Tibial nerve (tissue), 4 donors: ENCODE measurements at regions not wholly inside any gene's neighbourhood (a gene's known extent, or its start where the extent isn't known, plus 50 kb on each side); places are given as distances from the start of the nearest gene placed in this dataset.

Source experiments
- EP300 ChIP-seq, 2 donors: sonication (generic); formaldehyde crosslinking; IDR thresholded peaks; one replicate each; pipeline ENCODE4 v1.6.1; 2017; ENCODE audit warnings: antibody characterized with exemption in 2 of 2, mild to moderate bottlenecking in 1 of 2
- POLR2A ChIP-seq, 2 donors: fragments of 450-650 bp; IDR thresholded peaks; one replicate each; pipeline ENCODE4 v1.6.1; 2017; ENCODE audit warnings: antibody characterized with exemption in 2 of 2, mild to moderate bottlenecking in 2 of 2, moderate library complexity in 2 of 2
- TF ChIP-seq, protein P1 (sequence below), 5 experiments: fragments of 200-600 bp in 3 of 5; fragments of 450-650 bp in 2 of 5; sonication (generic) in 3 of 5; IDR thresholded peaks; one replicate each; pipeline ENCODE4 v1.5.1; 2016 to 2019; ENCODE audit warnings: antibody characterized with exemption in 5 of 5, mild to moderate bottlenecking in 3 of 5, moderate library complexity in 2 of 5

DNA sequence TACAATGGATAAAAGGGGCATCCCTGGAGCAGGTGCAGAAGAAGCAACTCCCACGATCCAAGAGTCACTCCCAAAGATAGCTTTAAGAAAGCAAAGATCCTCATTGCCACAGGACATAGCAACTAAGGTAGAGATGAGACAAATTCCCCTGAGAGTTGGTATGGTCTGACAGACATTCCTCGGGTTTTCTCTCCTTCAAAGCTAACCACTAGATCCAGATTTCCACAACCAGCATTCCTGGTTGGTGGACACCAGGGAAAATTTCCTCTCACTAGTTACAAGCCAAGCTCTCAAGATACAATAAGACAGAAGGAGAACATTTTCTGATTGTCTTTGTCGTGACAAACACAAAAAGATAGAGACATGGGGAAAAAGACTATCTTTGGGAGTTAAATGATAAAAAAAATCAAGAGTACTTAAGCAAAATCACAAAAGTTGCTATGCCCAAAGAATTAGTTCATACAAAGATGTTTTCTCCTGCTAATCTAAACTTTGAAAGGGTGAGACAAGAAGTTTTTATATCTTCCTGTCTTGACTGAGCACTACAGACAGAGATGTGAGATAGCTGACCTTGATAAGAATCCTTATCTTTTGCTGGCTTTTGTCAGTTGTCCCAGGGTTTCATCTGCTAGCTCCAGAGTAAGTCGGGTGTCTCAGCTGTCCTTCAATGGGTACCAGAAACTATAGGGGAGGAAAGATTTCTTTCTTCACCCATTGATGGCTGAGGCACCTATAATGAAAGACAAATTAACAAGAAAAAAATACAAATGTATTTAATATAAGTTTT, 200.5 kb downstream of the CENPC start:
- TF ChIP-seq, protein P1, sequence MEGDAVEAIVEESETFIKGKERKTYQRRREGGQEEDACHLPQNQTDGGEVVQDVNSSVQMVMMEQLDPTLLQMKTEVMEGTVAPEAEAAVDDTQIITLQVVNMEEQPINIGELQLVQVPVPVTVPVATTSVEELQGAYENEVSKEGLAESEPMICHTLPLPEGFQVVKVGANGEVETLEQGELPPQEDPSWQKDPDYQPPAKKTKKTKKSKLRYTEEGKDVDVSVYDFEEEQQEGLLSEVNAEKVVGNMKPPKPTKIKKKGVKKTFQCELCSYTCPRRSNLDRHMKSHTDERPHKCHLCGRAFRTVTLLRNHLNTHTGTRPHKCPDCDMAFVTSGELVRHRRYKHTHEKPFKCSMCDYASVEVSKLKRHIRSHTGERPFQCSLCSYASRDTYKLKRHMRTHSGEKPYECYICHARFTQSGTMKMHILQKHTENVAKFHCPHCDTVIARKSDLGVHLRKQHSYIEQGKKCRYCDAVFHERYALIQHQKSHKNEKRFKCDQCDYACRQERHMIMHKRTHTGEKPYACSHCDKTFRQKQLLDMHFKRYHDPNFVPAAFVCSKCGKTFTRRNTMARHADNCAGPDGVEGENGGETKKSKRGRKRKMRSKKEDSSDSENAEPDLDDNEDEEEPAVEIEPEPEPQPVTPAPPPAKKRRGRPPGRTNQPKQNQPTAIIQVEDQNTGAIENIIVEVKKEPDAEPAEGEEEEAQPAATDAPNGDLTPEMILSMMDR (IDR thresholded peaks at IDR 0.05): no peak
- no peak for TF ChIP-seq POLR2A (IDR thresholded peaks at IDR 0.05)
- TF ChIP-seq EP300 (IDR thresholded peaks at IDR 0.05): no peak
